ENCODE measurements at regions not wholly inside any gene's neighbourhood (a gene's known extent, or its start where the extent isn't known, plus 50 kb on each side); places are given as distances from the start of the nearest gene placed in this dataset.

GRCh38 chr2:196336207-196336606 is 164.8 kb upstream of the STK17B start:
- DNase-seq (ENCODE audit: low read depth) = no peak
- TF ChIP-seq CTCF (IDR thresholded peaks at IDR 0.05; ENCODE audit: control insufficient read depth, extremely low read depth, insufficient read depth) = no peak
- H3K4me3 ChIP-seq (ENCODE audit: low read depth, low read length) = no peak overlapping the region

GRCh38 chr2:196336715-196337114 is 165.3 kb upstream of the STK17B start:
- DNase-seq (ENCODE audit: low read depth) = no peak
- H3K4me3 ChIP-seq (ENCODE audit: low read depth, low read length) = no peak overlapping the region
- TF ChIP-seq CTCF (IDR thresholded peaks at IDR 0.05; ENCODE audit: control insufficient read depth, extremely low read depth, insufficient read depth) = no peak

GRCh38 chr2:196337208-196337953 is 166.0 kb upstream of the STK17B start:
- TF ChIP-seq CTCF (IDR thresholded peaks at IDR 0.05; ENCODE audit: control insufficient read depth, extremely low read depth, insufficient read depth) = peak; percentile 50
- no peak overlapping the region for H3K4me3 ChIP-seq (ENCODE audit: low read depth, low read length)
- DNase-seq (ENCODE audit: low read depth) = no peak

- no peak overlapping the region for H3K4me3 ChIP-seq (ENCODE audit: low read depth, low read length)
- TF ChIP-seq CTCF (IDR thresholded peaks at IDR 0.05; ENCODE audit: control insufficient read depth, extremely low read depth, insufficient read depth) = no peak
- DNase-seq (ENCODE audit: low read depth) = no peak
Measured at GRCh38 chr2:196338440-196338839, 167.1 kb upstream of the STK17B start.

- TF ChIP-seq CTCF (IDR thresholded peaks at IDR 0.05; ENCODE audit: control insufficient read depth, extremely low read depth, insufficient read depth) = no peak
- no peak overlapping the region for H3K4me3 ChIP-seq (ENCODE audit: low read depth, low read length)
Measured at GRCh38 chr2:196341277-196341841, 170.0 kb upstream of the STK17B start.

GRCh38 chr2:196344397-196344796 is 173.0 kb upstream of the STK17B start:
- no peak for TF ChIP-seq CTCF (IDR thresholded peaks at IDR 0.05; ENCODE audit: control insufficient read depth, extremely low read depth, insufficient read depth)
- DNase-seq (ENCODE audit: low read depth) = no peak
- no peak overlapping the region for H3K4me3 ChIP-seq (ENCODE audit: low read depth, low read length)

More at GRCh38 chr2:196341277-196341841, 170.0 kb upstream of the STK17B start:
- no peak for DNase-seq (ENCODE audit: low read depth)

Data from LNCaP clone FGC (cell line).